Fibroblast of skin of right quadriceps (primary cell): ENCODE measurements at regions not wholly inside any gene's neighbourhood (a gene's known extent, or its start where the extent isn't known, plus 50 kb on each side); places are given as distances from the start of the nearest gene placed in this dataset.
"Not testable (repeated sequence)": the region's sequence is repeated elsewhere in the genome, so short reads cannot be mapped to it uniquely, and the experiment has no call there.

Experiments used
- DNase-seq: peaks from one replicate; pipeline ENCODE4 v3.0.0-alpha.2; 2013

GRCh38 chr5:92370032-92370431 is 986.9 kb upstream of the ARRDC3 start:
- no peak for DNase-seq

GRCh38 chr5:92369587-92369986 is 986.5 kb upstream of the ARRDC3 start:
- no peak for DNase-seq

DNA sequence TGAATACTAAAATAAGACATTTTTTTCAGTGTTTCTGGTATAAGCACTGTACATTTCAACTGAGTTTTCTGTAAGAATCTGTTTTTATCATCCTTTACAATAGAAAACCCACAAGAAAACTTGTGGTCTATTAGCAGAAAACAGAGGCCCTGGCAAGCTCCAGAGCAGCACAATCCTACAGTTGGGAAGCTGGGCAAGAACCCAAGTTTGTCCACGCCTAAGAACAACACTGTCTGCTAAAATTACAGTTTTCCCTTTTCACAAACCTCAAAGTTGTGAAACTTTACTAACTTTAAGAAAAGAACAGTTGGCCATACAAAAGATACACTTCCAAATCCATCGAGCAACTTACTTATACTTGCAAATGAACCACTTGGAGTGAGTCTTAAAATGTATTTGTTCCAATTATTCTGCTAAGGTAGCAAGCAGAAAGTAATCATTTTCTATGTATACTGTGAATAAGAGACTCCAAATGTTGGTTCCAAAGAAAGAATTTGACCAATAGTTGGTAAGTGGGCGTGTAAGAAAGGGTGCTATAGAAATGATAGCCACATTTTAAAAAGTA is 982.0 kb upstream of the ARRDC3 start:
- DNase-seq: peak; percentile 52

DNA sequence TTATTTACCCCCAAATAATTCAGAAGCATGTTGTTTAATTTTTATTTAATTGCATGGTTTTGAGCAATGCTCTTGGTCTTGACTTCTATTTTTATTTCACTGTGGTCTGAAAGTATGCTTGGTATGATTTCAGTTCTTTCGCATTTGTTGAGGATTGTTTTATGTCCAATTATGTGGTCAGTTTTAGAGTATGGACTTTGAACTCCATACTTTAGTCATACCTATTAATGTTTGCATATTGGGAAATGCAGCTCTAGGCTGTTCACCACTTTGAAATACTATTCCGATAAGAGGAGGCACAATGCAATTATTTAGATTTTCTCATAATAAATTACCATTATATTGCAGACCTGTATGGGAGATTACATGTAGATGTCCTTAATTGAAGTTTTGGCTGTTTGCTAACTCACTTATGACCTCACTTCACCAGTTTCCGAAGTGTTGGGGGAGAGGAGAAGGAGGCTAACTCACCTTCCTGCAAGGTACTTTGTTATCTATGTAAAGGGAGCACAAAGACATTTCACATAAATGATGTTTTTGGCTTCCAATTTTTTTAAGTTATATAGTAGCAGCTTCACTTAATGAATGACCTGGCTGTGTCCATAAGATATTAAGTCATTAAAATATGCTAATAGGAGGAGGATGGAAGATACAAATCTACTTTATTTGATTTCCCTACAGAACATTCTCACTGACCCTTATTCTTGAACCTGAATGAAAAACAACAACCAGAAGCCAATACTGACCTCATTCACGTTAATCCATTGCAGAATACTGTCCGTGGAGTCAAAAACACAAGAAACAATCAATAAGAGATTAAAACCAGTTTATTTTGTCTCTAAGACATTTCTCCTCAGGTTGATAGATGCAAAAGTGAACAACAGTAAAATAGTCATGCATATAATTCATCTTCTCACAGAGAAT is 970.3 kb upstream of the ARRDC3 start:
- peak; percentile 32 for DNase-seq

DNA sequence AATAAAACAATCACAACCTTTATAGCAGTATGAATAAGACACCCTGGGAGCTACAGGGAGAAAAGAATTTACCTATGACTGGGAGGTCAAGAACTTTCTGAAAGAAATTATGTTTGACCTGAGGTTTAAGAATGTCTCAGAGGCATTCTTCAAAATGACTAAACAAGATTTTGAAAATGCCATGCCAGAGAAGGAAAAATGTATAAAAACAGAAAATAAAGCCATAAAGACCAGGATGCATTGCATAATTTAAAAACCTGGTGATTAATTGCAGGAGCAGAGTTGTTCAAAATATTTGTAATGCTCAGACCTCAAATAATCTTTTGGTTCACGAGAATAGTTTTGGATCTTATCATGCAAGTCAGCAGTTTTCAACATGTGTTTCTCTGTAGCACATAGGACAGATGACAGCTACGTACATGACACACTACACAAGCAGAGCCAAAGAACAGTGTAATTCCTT is 954.7 kb upstream of the ARRDC3 start:
- DNase-seq: peak; percentile 69

GRCh38 chr5:92332039-92332438 is 948.9 kb upstream of the ARRDC3 start:
- DNase-seq: peak; percentile 20

- no peak for DNase-seq
Observed at GRCh38 chr5:92330365-92330764, 947.2 kb upstream of the ARRDC3 start.

DNA sequence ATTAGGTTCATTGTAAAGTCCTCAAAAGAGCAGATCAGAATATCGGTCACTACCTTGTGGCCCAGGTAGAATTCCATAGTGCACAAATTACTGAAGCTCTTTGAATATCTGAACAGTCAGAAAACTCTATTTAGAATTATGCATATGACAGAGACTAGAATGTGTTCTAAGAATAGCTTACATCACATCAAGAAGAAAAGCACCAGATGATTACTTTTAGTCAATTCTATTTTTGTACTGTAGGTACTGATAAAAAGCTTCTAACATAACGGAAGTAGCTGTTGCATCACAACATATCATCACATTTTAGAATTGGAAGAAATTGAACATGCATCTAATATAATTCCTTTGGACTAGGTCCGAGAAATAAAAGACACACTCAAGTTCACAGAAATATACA is 946.6 kb upstream of the ARRDC3 start:
- DNase-seq: no peak

- DNase-seq: no peak
Observed at GRCh38 chr5:92328584-92329259, 945.6 kb upstream of the ARRDC3 start.

DNA sequence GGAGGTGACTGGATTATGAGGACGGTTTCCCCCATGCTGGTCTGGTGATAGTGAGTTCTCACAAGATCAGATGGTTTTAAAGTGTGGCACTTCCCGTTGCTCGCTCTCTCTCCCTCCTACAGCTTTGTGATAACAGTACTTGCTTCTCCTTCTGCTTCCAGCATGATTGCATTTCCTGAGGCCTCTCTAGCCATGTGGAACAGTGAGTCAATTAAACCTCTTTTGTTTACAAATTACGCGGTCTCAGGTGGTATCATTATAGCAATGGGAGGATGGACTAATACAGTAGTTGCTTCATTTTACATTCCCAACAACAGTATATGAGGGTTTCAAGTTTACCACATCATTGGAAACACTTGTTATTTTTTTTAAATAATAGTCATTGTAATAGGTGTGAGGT is 937.3 kb upstream of the ARRDC3 start:
- DNase-seq: no peak

- no peak for DNase-seq
Observed at GRCh38 chr5:92313385-92313784, 930.3 kb upstream of the ARRDC3 start.

DNA sequence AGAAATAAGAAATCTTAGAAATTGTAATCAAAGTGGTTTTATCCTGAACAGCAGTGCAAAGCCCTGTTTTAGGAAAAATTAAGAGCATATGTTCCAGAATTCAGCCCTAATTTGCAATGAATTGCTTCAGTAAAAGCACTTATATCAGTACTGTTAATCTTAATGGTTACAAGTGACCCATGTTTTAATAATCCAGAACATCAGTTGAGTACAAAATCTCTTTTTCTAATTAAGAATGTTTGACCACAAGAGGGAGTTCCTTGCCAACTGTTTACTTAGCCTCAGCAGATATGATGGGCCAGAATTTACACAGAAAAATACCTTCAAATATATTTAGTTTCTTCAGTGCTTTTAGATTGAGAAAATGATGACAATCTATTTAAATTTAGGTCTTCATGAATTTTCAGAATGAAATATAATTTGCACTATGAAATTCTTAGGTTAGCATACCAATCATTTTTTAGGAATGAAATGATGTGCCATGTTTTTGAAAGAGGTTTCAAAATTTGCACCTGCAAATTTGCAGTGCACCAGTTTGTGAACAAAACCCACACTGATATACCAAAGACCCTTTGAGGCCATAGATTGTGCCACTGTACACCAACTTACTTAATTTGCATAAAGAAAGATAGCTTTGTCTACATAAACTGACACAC is 926.3 kb upstream of the ARRDC3 start:
- DNase-seq: peak; percentile 34

- no peak for DNase-seq
Observed at GRCh38 chr5:92308679-92309078, 925.6 kb upstream of the ARRDC3 start.

GRCh38 chr5:92302356-92302755 is 919.2 kb upstream of the ARRDC3 start:
- DNase-seq: not testable (repeated sequence)

GRCh38 chr5:92283521-92283920 is 900.4 kb upstream of the ARRDC3 start:
- no peak for DNase-seq

DNA sequence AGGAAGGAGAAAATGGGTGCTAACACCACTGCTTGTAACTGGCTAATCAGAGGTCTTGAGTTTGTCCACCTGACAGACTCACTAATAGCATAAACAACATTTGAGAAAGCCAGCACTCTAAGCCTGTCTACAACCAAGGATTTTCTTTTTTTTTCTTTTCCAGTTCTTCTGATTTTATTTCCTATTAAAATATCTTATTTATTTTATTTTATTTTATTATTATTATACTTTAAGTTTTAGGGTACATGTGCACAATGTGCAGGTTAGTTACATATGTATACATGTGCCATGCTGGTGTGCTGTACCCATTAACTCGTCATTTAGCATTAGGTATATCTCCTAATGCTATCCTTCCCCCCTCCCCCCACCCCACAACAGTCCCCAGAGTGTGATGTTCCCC is 888.6 kb upstream of the ARRDC3 start:
- DNase-seq: not testable (repeated sequence)

DNA sequence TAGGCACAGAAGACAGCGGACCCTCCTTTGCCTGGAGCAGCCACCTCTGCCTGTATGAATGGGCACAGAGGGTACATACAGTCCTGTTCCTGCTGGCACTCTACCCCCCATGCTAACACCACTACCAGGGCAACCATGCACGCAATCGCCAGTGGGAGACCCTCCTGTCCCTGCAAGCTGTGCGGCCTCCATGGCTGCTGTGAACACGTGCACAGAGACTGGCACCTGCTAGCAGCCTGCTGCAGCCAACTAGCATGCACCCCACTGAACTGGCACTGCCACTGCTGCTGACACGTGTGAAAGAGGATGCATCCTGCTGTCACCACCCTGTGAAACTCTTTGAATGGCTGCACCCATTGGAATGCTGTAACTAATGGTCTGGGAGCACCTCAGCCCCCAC is 885.2 kb upstream of the ARRDC3 start:
- DNase-seq: no peak

DNA sequence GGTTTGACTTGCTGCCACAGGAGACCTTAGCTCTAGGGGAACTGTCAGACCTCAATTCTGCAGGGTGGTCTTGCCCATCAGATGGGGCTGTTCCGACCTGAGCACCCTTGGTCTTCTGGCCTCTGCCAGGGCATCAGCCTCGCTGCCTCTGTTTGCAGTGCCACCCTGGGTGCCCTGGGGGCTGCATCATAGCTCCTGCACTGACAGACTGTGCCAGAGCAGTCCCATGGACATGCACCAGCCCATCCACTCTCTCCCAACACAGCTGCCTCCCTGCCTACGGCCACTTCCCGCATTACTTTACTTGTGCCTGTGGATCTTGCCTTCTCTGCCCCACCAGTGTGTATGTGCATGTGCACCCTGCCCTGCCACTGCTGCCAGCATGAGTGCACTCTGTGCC is 884.7 kb upstream of the ARRDC3 start:
- DNase-seq: no peak

- DNase-seq: no peak
Observed at GRCh38 chr5:92265804-92266203, 882.7 kb upstream of the ARRDC3 start.

DNA sequence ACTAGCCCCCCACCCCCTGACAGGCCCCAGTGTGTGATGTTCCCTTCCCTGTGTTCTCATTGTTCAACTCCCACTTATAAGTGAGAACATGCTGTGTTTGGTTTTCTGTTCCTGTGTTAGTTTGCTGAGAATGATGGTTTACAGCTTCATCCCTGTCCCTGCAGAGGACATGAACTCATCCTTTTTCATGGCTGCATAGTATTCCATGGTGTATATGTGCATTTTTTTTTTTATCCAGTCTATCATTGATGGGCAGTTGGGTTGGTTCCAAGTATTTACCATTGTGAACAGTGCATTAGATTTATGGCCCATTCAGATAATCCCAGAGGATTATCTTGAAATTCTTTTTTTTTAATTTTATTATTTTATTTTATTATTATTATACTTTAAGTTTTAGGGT is 872.5 kb upstream of the ARRDC3 start:
- not testable (repeated sequence) for DNase-seq

DNA sequence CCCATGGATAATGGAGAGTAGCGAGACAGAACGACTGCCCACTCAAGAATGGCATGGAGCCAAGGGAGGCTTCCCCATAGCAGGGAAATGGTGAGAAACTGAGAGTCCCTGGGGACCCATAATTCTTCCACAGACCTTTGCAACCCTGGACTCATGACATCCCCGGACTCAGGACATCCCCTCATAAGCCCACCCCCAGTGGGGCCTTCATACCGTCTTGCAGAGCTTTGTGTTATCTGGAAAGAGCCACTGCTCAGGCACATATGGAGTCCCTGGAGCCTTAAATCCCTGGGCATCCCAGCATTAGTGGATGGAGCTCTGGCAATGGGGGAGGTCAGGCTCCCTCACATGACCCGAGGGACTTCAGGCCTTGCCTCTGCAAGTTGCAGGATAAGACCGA is 865.4 kb upstream of the ARRDC3 start:
- no peak for DNase-seq

DNA sequence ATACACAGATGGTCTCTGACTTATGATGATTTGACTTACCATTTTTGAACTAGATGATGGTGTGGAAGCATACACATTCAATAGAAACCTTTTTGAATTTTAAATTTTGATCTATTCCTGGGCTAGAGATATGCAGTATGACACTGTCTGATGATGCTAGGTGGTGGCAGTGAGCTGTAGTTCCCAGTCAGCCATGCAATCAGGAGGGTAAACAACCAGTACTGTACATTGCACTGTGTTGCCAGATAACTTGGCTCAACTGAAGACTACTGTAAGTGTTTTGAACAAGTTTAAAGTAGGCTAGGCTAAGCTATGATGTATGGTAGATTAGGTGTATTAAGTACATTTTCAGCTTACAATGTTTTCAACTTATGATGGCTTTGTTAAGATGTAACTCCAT is 859.1 kb upstream of the ARRDC3 start:
- DNase-seq: no peak

DNA sequence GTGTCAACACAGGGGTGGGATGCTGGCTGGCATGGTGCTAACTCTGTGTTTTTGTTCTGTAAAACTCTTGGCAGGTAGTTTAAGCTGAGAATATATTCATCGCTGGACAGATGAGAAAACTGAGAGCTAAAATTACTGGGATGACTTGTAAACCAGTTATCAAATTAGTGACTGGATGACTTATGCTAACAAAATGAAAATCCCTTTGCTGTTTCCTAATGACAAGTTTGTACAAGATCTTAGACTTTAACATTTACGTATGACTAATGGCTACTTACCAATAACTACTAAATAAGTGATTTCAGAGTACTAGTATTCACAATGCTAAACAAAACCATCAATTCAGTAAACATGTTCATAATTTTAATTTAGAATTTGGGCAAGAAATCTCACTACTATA is 854.8 kb upstream of the ARRDC3 start:
- no peak for DNase-seq
